Adrenal gland (tissue), 5 donors: ENCODE measurements at regions not wholly inside any gene's neighbourhood (a gene's known extent, or its start where the extent isn't known, plus 50 kb on each side); places are given as distances from the start of the nearest gene placed in this dataset.

Source experiments
- CTCF ChIP-seq, 6 experiments: fragments of 450-650 bp in 4 of 6; fragments of 200-600 bp in 2 of 6; sonication (generic) in 1 of 6; IDR thresholded peaks; 1 replicate in 5 of 6; 2 replicates in 1 of 6; pipeline versions ENCODE4 v1.5.1 to v1.8.0; 2016 to 2021; ENCODE audit warnings: antibody characterized with exemption in 6 of 6, mild to moderate bottlenecking in 2 of 6, moderate library complexity in 1 of 6
- POLR2A ChIP-seq, 2 donors: fragments of 450-650 bp; IDR thresholded peaks; one replicate each; pipeline ENCODE4 v1.6.1; 2017; ENCODE audit warnings: antibody characterized with exemption in 2 of 2, mild to moderate bottlenecking in 2 of 2, moderate library complexity in 1 of 2
- donor health status: DM: no; HTN: no; CAD: no.

DNA sequence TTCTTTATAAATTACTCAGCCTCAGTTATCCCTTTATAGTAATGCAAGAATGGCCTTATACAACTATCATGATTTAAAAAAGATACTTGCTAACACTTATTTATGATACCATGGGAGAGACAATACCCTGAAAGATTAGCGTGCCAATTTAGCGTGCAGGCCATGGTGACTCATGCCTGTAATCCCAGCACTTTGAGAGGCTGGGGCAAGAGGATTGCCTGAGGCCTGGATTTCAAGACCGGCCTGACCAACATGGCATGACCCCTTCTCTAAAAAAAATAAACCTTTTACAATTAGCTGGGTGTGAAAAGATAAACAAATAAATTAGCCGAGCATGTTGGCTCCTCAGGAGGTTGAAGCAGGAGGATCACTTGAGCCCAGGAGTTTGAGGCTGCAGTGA, 493.4 kb upstream of the FSIP2 start:
- no peak for TF ChIP-seq CTCF (IDR thresholded peaks at IDR 0.05)
- no peak for TF ChIP-seq POLR2A (IDR thresholded peaks at IDR 0.05)
